HG02588 (cell line): ENCODE measurements at regions not wholly inside any gene's neighbourhood (a gene's known extent, or its start where the extent isn't known, plus 50 kb on each side); places are given as distances from the start of the nearest gene placed in this dataset.

Experiments used
- ATAC-seq: cut with Tn5 transposase; IDR thresholded peaks from one replicate; pipeline ENCODE4 v1.9.1; 2021; ENCODE audit warnings: mild to moderate bottlenecking, moderate library complexity; ENCODE audit not compliant: unreplicated experiment

GRCh38 chr12:127900386-127900785, 366.6 kb upstream of the TMEM132C start:
- ATAC-seq, result no peak

GRCh38 chr12:127903146-127903545, 363.8 kb upstream of the TMEM132C start:
- ATAC-seq, result no peak

- no peak for ATAC-seq
These were observed 357.9 kb upstream of the TMEM132C start for GRCh38 chr12:127909041-127909440.

- ATAC-seq, result no peak
These were observed 355.7 kb upstream of the TMEM132C start for GRCh38 chr12:127911291-127911690.

- no peak for ATAC-seq
These were observed 354.8 kb upstream of the TMEM132C start for GRCh38 chr12:127912035-127912665.

GRCh38 chr12:127923501-127923900, 343.5 kb upstream of the TMEM132C start:
- no peak for ATAC-seq

- no peak for ATAC-seq
These were observed 341.0 kb upstream of the TMEM132C start for GRCh38 chr12:127925971-127926370.

GRCh38 chr12:127928178-127928577, 338.8 kb upstream of the TMEM132C start:
- no peak for ATAC-seq

- no peak for ATAC-seq
These were observed 338.1 kb upstream of the TMEM132C start for GRCh38 chr12:127928615-127929571.

GRCh38 chr12:127930122-127930521, 336.8 kb upstream of the TMEM132C start:
- no peak for ATAC-seq

- ATAC-seq, result no peak
These were observed 332.6 kb upstream of the TMEM132C start for GRCh38 chr12:127934409-127934808.

- no peak for ATAC-seq
These were observed 330.5 kb upstream of the TMEM132C start for GRCh38 chr12:127936463-127936862.

GRCh38 chr12:127941332-127941731, 325.6 kb upstream of the TMEM132C start:
- ATAC-seq, result no peak

GRCh38 chr12:127942981-127943380, 324.0 kb upstream of the TMEM132C start:
- ATAC-seq, result no peak

- ATAC-seq, result no peak
These were observed 323.3 kb upstream of the TMEM132C start for GRCh38 chr12:127943481-127944210.

- no peak for ATAC-seq
These were observed 322.6 kb upstream of the TMEM132C start for GRCh38 chr12:127944211-127944899.

- no peak for ATAC-seq
These were observed 309.8 kb upstream of the TMEM132C start for GRCh38 chr12:127957001-127957660.

GRCh38 chr12:127962303-127962702, 304.7 kb upstream of the TMEM132C start:
- ATAC-seq, result no peak

- ATAC-seq, result no peak
These were observed 303.0 kb upstream of the TMEM132C start for GRCh38 chr12:127963933-127964332.

GRCh38 chr12:127964717-127965116, 302.3 kb upstream of the TMEM132C start:
- ATAC-seq, result no peak
